GM18508 (cell line): ENCODE measurements at regions not wholly inside any gene's neighbourhood (a gene's known extent, or its start where the extent isn't known, plus 50 kb on each side); places are given as distances from the start of the nearest gene placed in this dataset.

Experiments used
- ATAC-seq: cut with Tn5 transposase; IDR thresholded peaks from one replicate; pipeline ENCODE4 v1.9.1; 2021; ENCODE audit warnings: moderate number of reproducible peaks; ENCODE audit not compliant: insufficient read depth, unreplicated experiment

DNA sequence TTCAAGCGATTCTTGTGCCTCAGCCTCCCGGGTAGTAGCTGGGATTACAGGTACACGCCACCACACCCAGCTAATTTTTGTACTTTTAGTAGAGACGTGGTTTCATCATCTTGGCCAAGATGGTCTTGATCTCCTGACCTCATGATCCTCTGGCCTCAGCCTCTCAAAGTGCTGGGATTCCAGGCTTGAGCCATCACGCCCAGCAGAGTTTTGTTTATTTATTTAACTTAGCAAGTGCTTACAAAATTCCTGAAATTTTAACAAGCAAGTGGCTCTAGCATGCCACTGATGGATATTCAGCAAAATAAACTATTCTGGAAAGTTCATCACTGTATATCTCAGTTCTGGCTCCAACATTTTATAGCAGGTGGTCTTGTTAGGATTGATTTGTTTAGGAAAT lies 585.9 kb downstream of the OTOL1 start:
- ATAC-seq: no peak

DNA sequence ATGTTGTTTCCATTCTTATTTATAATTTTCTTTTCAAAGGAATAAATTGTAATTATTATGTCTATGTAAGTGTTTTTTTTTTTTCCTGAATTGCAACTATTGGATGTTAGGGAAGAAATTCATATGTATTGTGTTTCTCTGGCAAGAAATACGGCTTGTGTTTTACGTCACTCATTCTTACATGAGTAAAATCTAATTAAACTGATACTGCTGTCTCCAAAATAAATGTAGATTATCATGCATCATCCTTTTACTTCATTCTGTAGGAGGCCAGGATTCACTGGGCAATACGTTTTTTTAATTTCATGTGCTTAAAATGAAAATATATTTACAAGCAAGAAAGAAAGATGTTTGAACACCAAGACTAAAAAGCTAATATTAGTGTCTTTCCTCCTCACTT lies 590.8 kb downstream of the OTOL1 start:
- ATAC-seq: no peak

DNA sequence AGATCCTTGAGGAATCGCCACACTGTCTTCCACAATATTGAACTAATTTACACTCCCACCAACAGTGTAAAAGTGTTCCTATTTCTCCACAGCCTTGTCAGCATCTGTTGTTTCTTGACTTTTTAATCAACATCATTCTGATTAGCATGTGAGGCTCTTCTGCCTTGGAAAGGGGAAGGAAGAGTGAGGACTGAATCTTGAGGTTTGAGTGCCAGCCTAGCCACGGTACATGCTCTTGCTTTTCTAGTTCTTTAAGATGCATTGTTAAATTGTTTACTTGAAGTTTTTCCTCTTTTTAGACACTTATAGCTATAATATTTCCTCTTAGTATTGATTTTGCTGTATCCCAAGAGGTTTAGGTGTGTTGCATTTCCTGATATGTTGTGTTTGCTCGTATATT lies 596.1 kb downstream of the OTOL1 start:
- ATAC-seq: no peak

DNA sequence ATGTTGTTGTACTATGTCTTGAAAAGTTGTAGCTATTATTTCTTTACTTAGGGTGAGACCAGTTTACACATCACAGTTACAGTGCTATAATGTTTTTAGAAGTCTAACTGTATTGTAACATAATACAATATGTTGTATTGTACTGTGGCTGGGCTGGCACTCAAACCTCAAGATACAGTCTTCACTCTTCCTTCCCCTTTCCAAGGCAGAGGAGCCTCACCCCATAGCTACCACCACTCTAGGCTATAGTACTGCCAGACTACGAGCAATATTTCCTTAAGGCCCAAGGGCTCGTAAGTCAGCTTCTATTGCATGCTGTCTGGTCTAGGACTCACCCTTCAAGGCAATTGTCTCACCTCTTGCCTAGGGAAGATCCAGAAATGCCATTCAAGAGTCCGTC lies 597.7 kb downstream of the OTOL1 start:
- no peak for ATAC-seq

GRCh38 chr3:162096874-162097273 lies 600.3 kb downstream of the OTOL1 start:
- no peak for ATAC-seq

DNA sequence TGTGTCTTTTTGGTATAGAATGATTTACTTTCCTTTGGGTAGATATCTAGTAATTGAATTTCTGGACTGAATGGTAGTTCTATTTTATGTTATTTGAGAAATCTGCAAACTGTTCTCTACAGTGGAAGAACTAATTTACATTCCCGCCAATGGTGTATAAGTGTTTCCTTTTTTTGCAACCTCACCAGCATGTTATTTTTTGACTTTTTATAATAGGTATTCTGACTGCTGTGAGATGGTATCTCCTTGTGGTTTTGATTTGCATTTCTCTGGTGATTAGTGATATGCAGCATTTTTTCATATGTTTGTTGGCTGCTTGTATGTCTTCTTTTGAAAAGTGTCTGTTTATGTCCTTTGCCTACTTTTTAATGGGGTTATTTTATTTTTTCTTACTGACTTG lies 607.2 kb downstream of the OTOL1 start:
- ATAC-seq: no peak

GRCh38 chr3:162111861-162112260 lies 615.3 kb downstream of the OTOL1 start:
- ATAC-seq: no peak

DNA sequence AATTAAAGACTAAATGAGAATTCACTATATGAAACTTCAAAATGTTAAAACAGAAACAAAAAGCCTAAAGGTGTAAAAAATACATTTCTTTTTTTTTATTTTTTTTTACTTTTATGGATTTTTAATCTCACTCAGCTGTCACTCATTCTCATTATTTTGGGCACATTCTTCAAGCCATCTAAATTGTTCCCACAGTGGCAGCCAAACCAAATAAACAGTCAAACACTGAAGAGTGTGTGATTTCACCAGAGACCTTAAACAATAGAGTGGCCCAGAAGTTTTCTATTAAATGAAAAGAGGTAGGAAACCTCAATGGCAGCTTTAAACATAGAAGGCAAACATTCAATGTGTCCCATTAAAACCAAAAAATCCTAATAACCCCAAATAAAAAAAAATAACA lies 616.1 kb downstream of the OTOL1 start:
- ATAC-seq: no peak

DNA sequence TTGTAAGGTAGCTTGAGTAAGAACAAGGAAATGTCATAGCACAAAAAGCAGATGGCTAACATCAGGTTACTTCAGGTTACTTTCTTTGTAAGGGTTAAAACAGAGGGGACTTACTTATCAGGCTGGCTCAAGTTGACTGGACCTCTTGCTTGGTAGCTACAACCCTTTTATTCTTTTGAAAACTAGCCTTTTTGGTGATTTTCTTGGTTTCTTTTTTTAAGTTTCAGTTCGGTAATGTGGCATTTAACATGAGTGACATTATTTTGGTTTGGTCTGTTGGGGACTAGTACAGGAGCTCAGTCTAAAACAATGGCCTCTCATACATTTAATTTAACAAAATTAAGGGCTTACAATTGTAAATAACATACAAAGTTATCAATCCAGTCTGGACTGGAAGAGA lies 621.4 kb downstream of the OTOL1 start:
- no peak for ATAC-seq

GRCh38 chr3:162119651-162120050 lies 623.0 kb downstream of the OTOL1 start:
- ATAC-seq: no peak

DNA sequence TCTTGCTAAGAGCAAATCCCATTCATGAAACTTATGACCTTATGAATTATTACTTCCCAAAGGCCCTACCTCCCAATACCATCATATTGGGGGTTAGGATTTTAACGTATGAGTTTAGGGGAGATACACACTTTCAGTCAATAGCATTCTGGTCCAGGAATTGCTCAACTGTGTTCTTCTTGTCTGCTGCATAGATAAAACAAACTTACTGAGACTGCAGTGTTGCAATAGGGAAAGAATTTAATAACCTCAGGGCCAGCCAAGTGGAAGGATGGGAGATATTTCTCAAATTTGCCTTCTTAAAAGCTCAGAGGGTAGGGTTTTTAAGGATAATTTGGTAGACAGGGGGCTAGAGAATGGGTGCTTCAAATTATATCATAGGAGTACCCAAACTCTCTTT lies 625.8 kb downstream of the OTOL1 start:
- no peak for ATAC-seq

- no peak for ATAC-seq
Observed at GRCh38 chr3:162125790-162126189, 629.2 kb downstream of the OTOL1 start.

DNA sequence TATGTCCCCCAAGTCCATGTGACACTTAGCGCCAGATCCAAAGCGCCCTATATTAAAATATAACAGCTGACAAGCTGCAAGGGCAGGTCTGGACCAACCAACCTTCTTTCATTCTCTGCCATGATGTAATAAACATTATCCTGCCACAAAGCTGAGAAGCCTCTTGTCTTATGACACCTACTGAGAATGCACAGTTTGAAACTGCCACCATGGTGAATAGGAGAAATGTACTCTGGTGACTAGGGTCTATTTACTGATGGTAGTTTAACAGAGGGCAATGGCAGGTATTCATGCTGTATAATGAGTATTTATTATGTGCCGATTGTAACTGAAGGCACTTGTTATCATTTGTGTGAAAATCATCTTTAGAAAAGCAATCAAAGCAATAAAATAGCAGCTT lies 634.0 kb downstream of the OTOL1 start:
- ATAC-seq: no peak

- ATAC-seq: no peak
Observed at GRCh38 chr3:162132981-162133380, 636.4 kb downstream of the OTOL1 start.

DNA sequence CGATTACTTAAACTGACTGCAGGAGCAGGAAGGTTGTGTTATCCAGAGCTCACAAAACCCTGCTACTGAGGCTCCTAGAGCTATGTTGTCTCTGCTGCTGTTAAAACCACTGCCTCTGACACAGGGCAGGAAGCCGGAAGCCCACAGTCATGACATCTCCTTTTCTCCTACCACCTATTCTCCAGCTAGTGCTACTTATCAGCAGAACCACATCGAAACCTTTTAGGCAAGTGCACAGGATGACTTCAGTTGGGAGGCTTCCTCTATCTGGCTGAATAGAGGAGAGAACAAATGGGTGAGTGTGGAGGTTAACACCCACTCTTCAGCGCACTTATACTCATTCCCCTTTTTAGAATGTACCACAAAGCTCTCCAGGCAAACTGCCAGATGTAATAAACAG lies 638.0 kb downstream of the OTOL1 start:
- ATAC-seq: no peak

DNA sequence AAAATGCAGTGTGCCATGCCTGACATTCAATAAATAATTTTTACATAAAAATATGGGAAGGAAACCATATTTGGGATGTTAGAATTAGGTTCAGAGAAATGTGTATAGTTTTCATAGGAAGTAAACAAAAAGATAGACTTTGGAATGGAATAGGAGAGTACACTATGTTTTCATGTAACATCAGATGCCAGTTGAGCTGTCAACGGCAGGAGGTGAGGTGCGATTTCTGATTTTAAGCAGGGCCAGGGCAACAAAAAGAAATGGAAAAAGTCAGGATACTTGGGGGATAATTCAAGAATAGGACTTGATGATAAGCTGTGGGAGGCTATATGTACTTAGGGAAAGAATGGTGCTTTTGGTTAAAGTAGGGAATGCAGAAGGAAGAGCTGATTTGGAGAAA lies 639.5 kb downstream of the OTOL1 start:
- no peak for ATAC-seq

DNA sequence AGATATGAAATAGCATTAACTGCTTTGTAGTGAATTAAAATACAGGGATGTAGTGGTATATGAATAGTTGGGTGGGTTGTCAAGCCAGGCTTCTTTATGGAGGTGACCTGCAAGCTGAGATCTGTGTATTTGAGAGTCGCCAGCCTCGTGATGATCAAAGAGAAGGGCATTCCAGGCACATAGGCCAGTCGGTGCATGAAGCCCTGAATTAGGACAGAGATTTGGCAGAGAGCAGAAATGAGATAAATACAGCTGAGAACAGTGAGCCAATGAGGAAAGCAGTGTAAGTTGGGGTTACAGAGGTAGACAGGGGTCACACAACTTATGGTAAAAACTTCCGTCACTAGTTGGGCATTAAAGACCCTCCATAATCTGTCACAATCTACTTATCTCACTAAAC lies 641.9 kb downstream of the OTOL1 start:
- no peak for ATAC-seq

GRCh38 chr3:162139841-162140240 lies 643.2 kb downstream of the OTOL1 start:
- no peak for ATAC-seq

DNA sequence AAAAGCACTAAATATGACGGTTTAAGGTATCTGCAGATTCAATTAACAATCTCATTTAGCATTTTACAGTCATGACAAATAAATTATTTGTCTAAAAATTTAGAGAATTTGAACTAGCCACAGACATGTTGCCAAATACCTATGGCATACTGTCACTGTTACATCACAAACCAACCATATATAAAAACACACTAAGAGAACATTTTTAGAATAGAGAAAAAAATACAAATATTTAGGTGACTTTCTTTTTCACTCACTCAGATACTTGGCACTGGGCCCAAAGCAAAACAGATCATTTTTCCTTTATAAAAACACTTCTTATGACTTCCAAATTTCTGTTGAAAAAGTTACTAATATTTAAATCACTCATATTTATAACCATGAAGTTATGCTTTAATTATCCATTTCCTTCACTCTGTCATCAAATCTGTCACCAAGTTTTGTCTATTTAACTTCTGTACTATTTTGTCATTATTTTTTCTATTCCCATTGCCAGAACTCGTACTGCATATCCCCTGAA lies 644.7 kb downstream of the OTOL1 start:
- no peak for ATAC-seq

GRCh38 chr3:162142511-162142910 lies 645.9 kb downstream of the OTOL1 start:
- no peak for ATAC-seq

- no peak for ATAC-seq
Observed at GRCh38 chr3:162143180-162143579, 646.6 kb downstream of the OTOL1 start.

- ATAC-seq: no peak
Observed at GRCh38 chr3:162147996-162148395, 651.4 kb downstream of the OTOL1 start.

- ATAC-seq: no peak
Observed at GRCh38 chr3:162150790-162151189, 654.2 kb downstream of the OTOL1 start.
